ENCODE measurements at regions not wholly inside any gene's neighbourhood (a gene's known extent, or its start where the extent isn't known, plus 50 kb on each side); places are given as distances from the start of the nearest gene placed in this dataset.

DNA sequence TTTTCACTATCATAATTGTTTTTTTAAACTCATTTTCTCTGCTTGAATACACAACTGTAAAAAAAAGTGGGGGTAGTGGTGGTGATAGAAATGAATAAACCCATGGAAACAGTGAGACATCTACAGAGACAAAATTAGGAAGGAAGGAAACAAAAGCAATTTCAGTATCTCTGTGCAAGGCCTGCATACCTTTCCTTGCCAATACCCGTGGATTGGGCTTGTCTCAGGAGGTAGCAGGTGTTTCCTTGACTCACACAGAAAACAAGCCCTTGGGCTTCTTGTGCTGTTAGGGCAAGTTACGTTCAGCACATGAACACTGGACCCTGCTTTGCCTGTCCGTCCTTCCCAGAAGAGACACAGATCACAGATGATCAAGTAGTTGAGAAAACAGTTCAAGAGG is 372.2 kb downstream of the ZSWIM6 start:
- TF ChIP-seq, protein P1, sequence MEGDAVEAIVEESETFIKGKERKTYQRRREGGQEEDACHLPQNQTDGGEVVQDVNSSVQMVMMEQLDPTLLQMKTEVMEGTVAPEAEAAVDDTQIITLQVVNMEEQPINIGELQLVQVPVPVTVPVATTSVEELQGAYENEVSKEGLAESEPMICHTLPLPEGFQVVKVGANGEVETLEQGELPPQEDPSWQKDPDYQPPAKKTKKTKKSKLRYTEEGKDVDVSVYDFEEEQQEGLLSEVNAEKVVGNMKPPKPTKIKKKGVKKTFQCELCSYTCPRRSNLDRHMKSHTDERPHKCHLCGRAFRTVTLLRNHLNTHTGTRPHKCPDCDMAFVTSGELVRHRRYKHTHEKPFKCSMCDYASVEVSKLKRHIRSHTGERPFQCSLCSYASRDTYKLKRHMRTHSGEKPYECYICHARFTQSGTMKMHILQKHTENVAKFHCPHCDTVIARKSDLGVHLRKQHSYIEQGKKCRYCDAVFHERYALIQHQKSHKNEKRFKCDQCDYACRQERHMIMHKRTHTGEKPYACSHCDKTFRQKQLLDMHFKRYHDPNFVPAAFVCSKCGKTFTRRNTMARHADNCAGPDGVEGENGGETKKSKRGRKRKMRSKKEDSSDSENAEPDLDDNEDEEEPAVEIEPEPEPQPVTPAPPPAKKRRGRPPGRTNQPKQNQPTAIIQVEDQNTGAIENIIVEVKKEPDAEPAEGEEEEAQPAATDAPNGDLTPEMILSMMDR (IDR thresholded peaks at IDR 0.05; ENCODE audit: low read depth, low read length): no peak
- no peak for TF ChIP-seq POLR2A (IDR thresholded peaks at IDR 0.05; ENCODE audit: extremely low read depth, insufficient read length)

Data from NB4 (cell line).